Tibial nerve (tissue), 3 donors: ENCODE measurements at regions not wholly inside any gene's neighbourhood (a gene's known extent, or its start where the extent isn't known, plus 50 kb on each side); places are given as distances from the start of the nearest gene placed in this dataset.

ENCODE experiments used
- EP300 ChIP-seq, 2 donors: sonication (generic); formaldehyde crosslinking; IDR thresholded peaks; one replicate each; pipeline ENCODE4 v1.6.1; 2017; ENCODE audit warnings: antibody characterized with exemption in 2 of 2, mild to moderate bottlenecking in 1 of 2
- POLR2A ChIP-seq, 2 donors: fragments of 450-650 bp; IDR thresholded peaks; one replicate each; pipeline ENCODE4 v1.6.1; 2017; ENCODE audit warnings: antibody characterized with exemption in 2 of 2, mild to moderate bottlenecking in 2 of 2, moderate library complexity in 2 of 2

DNA sequence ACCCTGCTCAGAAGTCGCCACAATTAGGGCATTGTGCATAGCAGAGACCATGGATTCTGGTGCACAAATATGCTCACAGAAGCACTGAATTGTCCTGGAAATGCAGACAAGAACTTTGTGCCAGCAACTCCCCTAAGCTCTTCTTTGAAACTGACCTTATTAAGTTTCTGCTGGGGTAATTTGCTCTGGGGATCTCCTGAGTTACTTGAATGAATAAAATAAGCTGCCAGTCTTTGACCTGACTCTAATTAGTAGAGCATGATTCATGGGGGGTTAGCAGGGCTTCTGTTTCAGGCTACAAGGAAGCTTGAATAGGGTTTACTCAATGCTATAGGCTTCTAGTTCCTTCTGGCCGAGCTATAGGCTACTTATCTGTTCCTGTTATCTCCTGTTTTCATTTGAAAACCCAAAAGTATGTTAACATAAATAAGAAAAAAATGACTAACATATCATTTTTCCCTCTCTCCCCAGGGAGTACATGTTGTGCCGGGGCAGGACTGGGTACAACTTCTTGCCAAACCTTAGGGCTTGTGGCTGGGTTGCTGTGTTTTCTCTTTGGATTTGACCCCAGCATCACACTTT, 169.0 kb upstream of the TMEM229A start:
- TF ChIP-seq POLR2A (IDR thresholded peaks at IDR 0.05) (no peak), EP300 (IDR thresholded peaks at IDR 0.05) (no peak)
